ENCODE measurements at regions not wholly inside any gene's neighbourhood (a gene's known extent, or its start where the extent isn't known, plus 50 kb on each side); places are given as distances from the start of the nearest gene placed in this dataset.

DNA sequence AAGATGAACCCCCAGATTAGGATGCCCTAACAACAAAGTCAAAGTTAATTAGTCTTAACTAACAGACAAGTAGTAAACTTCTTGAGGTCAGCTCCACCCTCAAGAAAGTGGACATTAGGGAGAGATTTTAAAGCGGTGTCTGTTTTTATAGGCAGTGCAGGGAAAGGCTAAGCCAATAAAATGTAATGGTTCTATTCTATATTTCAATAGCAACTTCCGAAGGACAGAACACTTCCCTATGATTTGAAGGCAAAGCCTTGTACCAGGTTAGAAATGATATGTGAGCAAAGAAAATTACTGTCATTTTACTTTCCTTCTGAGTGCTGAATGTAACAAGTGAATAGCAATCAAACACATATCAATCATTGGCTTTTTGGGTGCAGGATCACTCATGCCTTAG is 455.2 kb downstream of the ISL1 start:
- Histone ChIP-seq H3K36me3 (ENCODE audit: low read depth) (no peaks in the 10 kb centered on the region), H3K27me3 (ENCODE audit: insufficient read depth, low read depth) (no peaks in the 10 kb centered on the region), H3F3A (ENCODE audit: insufficient read depth, low read depth) (no peaks in the 10 kb centered on the region), H2AFZ (no peak overlapping the region), H3K4me2 (no peak overlapping the region), H3K4me3 (no peak overlapping the region), H3K4me1 (replicated peaks; ENCODE audit: insufficient read depth) (no peaks in the 10 kb centered on the region), H3K27ac (no peak overlapping the region), H3K9me3 (ENCODE audit: insufficient read depth, low read depth) (no peaks in the 10 kb centered on the region), H3K79me2 (ENCODE audit: low read depth) (no peaks in the 10 kb centered on the region), H3K9me2 (ENCODE audit: insufficient read depth) (0 out of 2 replicates have a peak, but pooled peaks cover 3% of the 10 kb centered on the region), H4K20me1 (ENCODE audit: insufficient read depth) (no peaks in the 10 kb centered on the region)
- BruUV-seq (replicated peaks): no TSS peak
- no peak for DNase-seq
- intact Hi-C loops (cut with micrococcal nuclease; ENCODE audit: unreplicated experiment): no loop called here
- CTCF ChIA-PET: no interaction called here
- POLR2A ChIA-PET (ENCODE audit: unreplicated experiment): no interaction called here
- TF ChIP-seq, protein P1, sequence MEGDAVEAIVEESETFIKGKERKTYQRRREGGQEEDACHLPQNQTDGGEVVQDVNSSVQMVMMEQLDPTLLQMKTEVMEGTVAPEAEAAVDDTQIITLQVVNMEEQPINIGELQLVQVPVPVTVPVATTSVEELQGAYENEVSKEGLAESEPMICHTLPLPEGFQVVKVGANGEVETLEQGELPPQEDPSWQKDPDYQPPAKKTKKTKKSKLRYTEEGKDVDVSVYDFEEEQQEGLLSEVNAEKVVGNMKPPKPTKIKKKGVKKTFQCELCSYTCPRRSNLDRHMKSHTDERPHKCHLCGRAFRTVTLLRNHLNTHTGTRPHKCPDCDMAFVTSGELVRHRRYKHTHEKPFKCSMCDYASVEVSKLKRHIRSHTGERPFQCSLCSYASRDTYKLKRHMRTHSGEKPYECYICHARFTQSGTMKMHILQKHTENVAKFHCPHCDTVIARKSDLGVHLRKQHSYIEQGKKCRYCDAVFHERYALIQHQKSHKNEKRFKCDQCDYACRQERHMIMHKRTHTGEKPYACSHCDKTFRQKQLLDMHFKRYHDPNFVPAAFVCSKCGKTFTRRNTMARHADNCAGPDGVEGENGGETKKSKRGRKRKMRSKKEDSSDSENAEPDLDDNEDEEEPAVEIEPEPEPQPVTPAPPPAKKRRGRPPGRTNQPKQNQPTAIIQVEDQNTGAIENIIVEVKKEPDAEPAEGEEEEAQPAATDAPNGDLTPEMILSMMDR (conservative IDR thresholded peaks at IDR 0.05): no peak
- no peak for TF ChIP-seq EZH2 (IDR thresholded peaks at IDR 0.05; ENCODE audit: low read depth)

DNA sequence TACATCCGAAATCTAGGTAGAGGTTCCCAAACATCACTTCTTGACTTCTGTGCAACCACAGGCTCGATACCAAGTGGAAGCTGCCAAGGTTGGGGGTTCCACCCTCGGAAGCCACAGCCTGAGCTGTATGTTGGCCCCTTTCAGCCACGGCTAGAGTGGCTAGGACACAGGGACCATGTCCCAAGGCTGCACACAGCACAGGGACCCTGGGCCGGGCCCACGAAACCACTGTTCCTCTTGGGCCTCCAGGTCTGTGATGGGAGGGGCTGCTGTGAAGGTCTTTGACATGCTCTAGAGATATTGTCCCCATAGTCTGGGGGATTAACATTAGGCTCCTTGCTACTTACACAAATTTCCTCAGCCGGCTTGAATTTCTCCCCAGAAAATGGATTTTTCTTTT is 460.6 kb downstream of the ISL1 start:
- H2AFZ ChIP-seq: no peak overlapping the region
- CTCF ChIA-PET: no interaction called here
- POLR2A ChIA-PET (ENCODE audit: unreplicated experiment): no interaction called here
- no peak overlapping the region for H3K27ac ChIP-seq
- H3F3A ChIP-seq (ENCODE audit: insufficient read depth, low read depth): no peaks in the 10 kb centered on the region
- DNase-seq: no peak
- no TSS peak for BruUV-seq (replicated peaks)
- no peaks in the 10 kb centered on the region for H3K79me2 ChIP-seq (ENCODE audit: low read depth)
- H4K20me1 ChIP-seq (ENCODE audit: insufficient read depth): no peaks in the 10 kb centered on the region
- no peaks in the 10 kb centered on the region for H3K36me3 ChIP-seq (ENCODE audit: low read depth)
- TF ChIP-seq, protein P1 (conservative IDR thresholded peaks at IDR 0.05): no peak
- no peak for TF ChIP-seq EZH2 (IDR thresholded peaks at IDR 0.05; ENCODE audit: low read depth)
- H3K9me2 ChIP-seq (ENCODE audit: insufficient read depth): no peaks in the 10 kb centered on the region
- no peaks in the 10 kb centered on the region for H3K27me3 ChIP-seq (ENCODE audit: insufficient read depth, low read depth)
- H3K9me3 ChIP-seq (ENCODE audit: insufficient read depth, low read depth): no peaks in the 10 kb centered on the region
- no peak overlapping the region for H3K4me3 ChIP-seq
- H3K4me2 ChIP-seq: no peak overlapping the region
- intact Hi-C loops (cut with micrococcal nuclease; ENCODE audit: unreplicated experiment): no loop called here
- H3K4me1 ChIP-seq (replicated peaks; ENCODE audit: insufficient read depth): no peaks in the 10 kb centered on the region

DNA sequence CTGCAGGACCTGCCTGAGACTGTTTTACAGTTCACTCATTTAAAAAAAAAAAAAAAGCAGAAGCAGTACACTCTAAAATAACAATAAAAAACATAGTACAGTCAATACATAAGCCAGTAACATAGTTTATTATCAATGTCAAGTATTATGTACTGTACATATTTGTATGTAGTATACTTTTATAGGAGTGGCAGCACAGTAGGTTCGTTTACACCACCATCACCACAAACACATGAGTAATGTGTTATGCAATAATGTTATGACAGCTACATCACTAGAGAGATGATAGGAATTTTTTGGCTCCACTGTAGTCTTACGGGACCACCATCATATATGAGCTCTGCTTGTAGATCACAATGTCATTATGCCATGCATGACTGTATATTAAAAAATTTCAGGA is 462.8 kb downstream of the ISL1 start:
- H3K27ac ChIP-seq: no peak overlapping the region
- no peaks in the 10 kb centered on the region for H3K27me3 ChIP-seq (ENCODE audit: insufficient read depth, low read depth)
- no peaks in the 10 kb centered on the region for H3K9me3 ChIP-seq (ENCODE audit: insufficient read depth, low read depth)
- BruUV-seq (replicated peaks): no TSS peak
- H3K4me2 ChIP-seq: no peak overlapping the region
- no peaks in the 10 kb centered on the region for H3F3A ChIP-seq (ENCODE audit: insufficient read depth, low read depth)
- no peak overlapping the region for H3K4me3 ChIP-seq
- CTCF ChIA-PET: no interaction called here
- H3K4me1 ChIP-seq (replicated peaks; ENCODE audit: insufficient read depth): no peaks in the 10 kb centered on the region
- DNase-seq: no peak
- POLR2A ChIA-PET (ENCODE audit: unreplicated experiment): interaction anchor here (0.6 kb wide), 1 partner anchor 208 kb away, joined by 3 read pairs; no protein-coding TSS in a partner anchor
- TF ChIP-seq EZH2 (IDR thresholded peaks at IDR 0.05; ENCODE audit: low read depth): no peak
- TF ChIP-seq, protein P1 (conservative IDR thresholded peaks at IDR 0.05): no peak
- no peak overlapping the region for H2AFZ ChIP-seq
- intact Hi-C loops (cut with micrococcal nuclease; ENCODE audit: unreplicated experiment): no loop called here
- no peaks in the 10 kb centered on the region for H3K79me2 ChIP-seq (ENCODE audit: low read depth)
- H3K36me3 ChIP-seq (ENCODE audit: low read depth): no peaks in the 10 kb centered on the region
- H4K20me1 ChIP-seq (ENCODE audit: insufficient read depth): no peaks in the 10 kb centered on the region
- H3K9me2 ChIP-seq (ENCODE audit: insufficient read depth): no peaks in the 10 kb centered on the region

Data from PC-9 (cell line).